SK-N-SH (cell line): ENCODE measurements at regions not wholly inside any gene's neighbourhood (a gene's known extent, or its start where the extent isn't known, plus 50 kb on each side); places are given as distances from the start of the nearest gene placed in this dataset.

Experiments
- CTCF ChIA-PET: fragments of 300-600, 350-600 bp; formaldehyde crosslinking; extraction: SDS; loops from one replicate; lab custom pipeline; 2021; lab: Yijun Ruan, JAX
- POLR2A ChIA-PET: fragments of 350-600 bp; sonication (Branson Sonifier 250); formaldehyde crosslinking; extraction: SDS; loops from one replicate; lab custom pipeline; 2020; ENCODE audit warnings: antibody characterized with exemption, inconsistent platforms; lab: Yijun Ruan, JAX
- DNase-seq: peaks from one replicate; pipeline ENCODE4 v3.0.0; 2012
- H2AFZ ChIP-seq: fragments of 200-600 bp; sonication (generic); 2 replicates; pipeline ENCODE4 v1.8.1; 2016; ENCODE audit warnings: antibody characterized with exemption, mild to moderate bottlenecking, low read depth
- H3F3A ChIP-seq: fragments of 200-600 bp; sonication (generic); replicated peaks from 2 replicates; pipeline ENCODE3; 2016; ENCODE audit warnings: antibody characterized with exemption, mild to moderate bottlenecking; ENCODE audit not compliant: insufficient read depth
- H3K27ac ChIP-seq, 2 experiments: fragments of 200-500 bp in 1 of 2; fragments of 200-600 bp in 1 of 2; sonication (Bioruptor generic) in 1 of 2; sonication (generic), shearing (Covaris generic) in 1 of 2; 2 replicates each; pipeline versions ENCODE4 v1.5.1 to v1.6.1; 2014 to 2016; ENCODE audit warnings: low read depth in 2 of 2, inconsistent platforms in 1 of 2, low read length in 1 of 2, mild to moderate bottlenecking in 1 of 2, mixed read lengths in 1 of 2
- H3K27me3 ChIP-seq: fragments of 200-600 bp; sonication (generic), shearing (Covaris generic); 2 replicates; pipeline ENCODE4 v1.6.1; 2016; ENCODE audit warnings: mixed run types; ENCODE audit not compliant: insufficient read depth
- H3K36me3 ChIP-seq, 2 experiments: fragments of 200-500 bp in 1 of 2; fragments of 200-600 bp in 1 of 2; sonication (Bioruptor generic) in 1 of 2; sonication (generic) in 1 of 2; replicated peaks in 1 of 2; 2 replicates each; pipeline versions ENCODE3 to v1.5.1; 2014 to 2016; ENCODE audit warnings: low read length in 1 of 2, mild to moderate bottlenecking in 1 of 2; ENCODE audit not compliant: insufficient read depth in 2 of 2, control insufficient read depth in 1 of 2
- H3K4me1 ChIP-seq, 2 experiments: fragments of 200-500 bp in 1 of 2; fragments of 200-600 bp in 1 of 2; sonication (Bioruptor generic) in 1 of 2; sonication (generic), shearing (Covaris generic) in 1 of 2; 2 replicates each; pipeline versions ENCODE4 v1.5.1 to v1.6.1; 2014 to 2016; ENCODE audit warnings: low read depth in 1 of 2, low read length in 1 of 2, mixed run types in 1 of 2; ENCODE audit not compliant: insufficient read depth in 2 of 2, control insufficient read depth in 1 of 2
- H3K4me2 ChIP-seq: fragments of 200-600 bp; sonication (generic), shearing (Covaris generic); 2 replicates; pipeline ENCODE4 v1.6.1; 2017; ENCODE audit warnings: mixed run types
- H3K4me3 ChIP-seq, 2 experiments: fragments of 200-500 bp in 1 of 2; fragments of 200-600 bp in 1 of 2; sonication (Bioruptor generic) in 1 of 2; sonication (generic), shearing (Covaris generic) in 1 of 2; 2 replicates each; pipeline versions ENCODE4 v1.5.1 to v1.8.1; 2014 to 2016; ENCODE audit warnings: low read depth in 2 of 2, inconsistent platforms in 1 of 2, low read length in 1 of 2, mild to moderate bottlenecking in 1 of 2, mixed read lengths in 1 of 2, moderate library complexity in 1 of 2
- H3K79me2 ChIP-seq: fragments of 200-600 bp; sonication (generic); 2 replicates; pipeline ENCODE4 v1.8.1; 2017; ENCODE audit warnings: mild to moderate bottlenecking; ENCODE audit not compliant: insufficient read depth
- H3K9ac ChIP-seq: fragments of 200-600 bp; sonication (generic); 2 replicates; pipeline ENCODE4 v1.6.1; 2017; ENCODE audit warnings: mixed run types
- H3K9me2 ChIP-seq: fragments of 200-600 bp; sonication (generic); 2 replicates; pipeline ENCODE4 v1.6.1; 2017; ENCODE audit warnings: mixed run types
- H3K9me3 ChIP-seq: fragments of 200-600 bp; sonication (generic); 2 replicates; pipeline ENCODE4 v1.6.1; 2017; ENCODE audit warnings: mixed run types, mild to moderate bottlenecking, moderate library complexity
- H4K20me1 ChIP-seq: fragments of 200-600 bp; sonication (generic); 2 replicates; pipeline ENCODE4 v1.6.1; 2017; ENCODE audit warnings: mild to moderate bottlenecking, mixed run types; ENCODE audit not compliant: insufficient read depth
- CHD2 ChIP-seq: fragments of 150-350 bp; IDR thresholded peaks from 2 replicates; pipeline ENCODE4 v1.6.1; 2018; ENCODE audit warnings: low read length; ENCODE audit not compliant: partially characterized antibody
- ELF1 ChIP-seq: IDR thresholded peaks from 2 replicates; pipeline ENCODE4 v1.4.0; 2012
- EP300 ChIP-seq, 2 experiments: IDR thresholded peaks; 2 replicates each; pipeline versions ENCODE4 v1.4.0 to v1.6.1; 2012; ENCODE audit warnings: borderline replicate concordance in 1 of 2, low read depth in 1 of 2, low read length in 1 of 2
- EZH2phosphoT487 ChIP-seq: fragments of 200-600 bp; sonication (generic); IDR thresholded peaks from 2 replicates; pipeline ENCODE4 v1.6.1; 2017; ENCODE audit warnings: low read depth, mixed run types, mild to moderate bottlenecking, antibody characterized with exemption, moderate library complexity, borderline replicate concordance
- FOSL2 ChIP-seq: IDR thresholded peaks from 2 replicates; pipeline ENCODE4 v1.4.0; 2012; ENCODE audit warnings: low read depth, mild to moderate bottlenecking, moderate library complexity, borderline replicate concordance
- FOXJ3 ChIP-seq: sonication (generic); formaldehyde crosslinking; IDR thresholded peaks from 2 replicates; pipeline ENCODE4 v1.5.1; 2020; ENCODE audit warnings: mild to moderate bottlenecking, missing genetic modification reagents
- GATA2 ChIP-seq: sonication (generic); formaldehyde crosslinking; IDR thresholded peaks from 2 replicates; pipeline ENCODE4 v1.5.0; 2020; ENCODE audit warnings: mild to moderate bottlenecking, missing genetic modification reagents
- NFIC ChIP-seq: IDR thresholded peaks from 2 replicates; pipeline ENCODE4 v1.4.0; 2012; ENCODE audit warnings: borderline replicate concordance
- NRF1 ChIP-seq: IDR thresholded peaks from 2 replicates; pipeline ENCODE4 v1.6.1; 2012; ENCODE audit warnings: low read depth, mild to moderate bottlenecking, low read length
- POLR2AphosphoS5 ChIP-seq: IDR thresholded peaks from 2 replicates; pipeline ENCODE4 v1.6.1; 2012; ENCODE audit warnings: low read depth, low read length
- RCOR1 ChIP-seq: fragments of 150-350 bp; IDR thresholded peaks from 2 replicates; pipeline ENCODE4 v1.6.1; 2017; ENCODE audit warnings: antibody characterized with exemption, low read length
- RFX5 ChIP-seq: IDR thresholded peaks from 2 replicates; pipeline ENCODE4 v1.6.1; 2012; ENCODE audit warnings: mild to moderate bottlenecking, improper control_type of control experiment, low read length
- SIN3A ChIP-seq: IDR thresholded peaks from 2 replicates; pipeline ENCODE4 v1.6.1; 2012; ENCODE audit warnings: low read depth, mild to moderate bottlenecking, low read length, moderate library complexity, borderline replicate concordance
- TAF1 ChIP-seq: IDR thresholded peaks from 2 replicates; pipeline ENCODE4 v1.6.1; 2012; ENCODE audit warnings: low read depth, mild to moderate bottlenecking, low read length, moderate library complexity, borderline replicate concordance
- TEAD4 ChIP-seq: IDR thresholded peaks from 2 replicates; pipeline ENCODE4 v1.4.0; 2012; ENCODE audit warnings: mild to moderate bottlenecking, borderline replicate concordance; ENCODE audit not compliant: insufficient read depth
- WGBS: methylation state at CpG from one replicate; pipeline ENCODE4 v1.1.6; 2017; ENCODE audit warnings: low lambda C conversion rate; 5-methylcytosine and 5-hydroxymethylcytosine counted together
- TF ChIP-seq, protein P1 (sequence below): IDR thresholded peaks from 2 replicates; pipeline ENCODE4 v1.4.0; 2012; ENCODE audit warnings: low read depth, borderline replicate concordance
- TF ChIP-seq, protein P2 (sequence below): fragments of 200-600 bp; sonication (generic); IDR thresholded peaks from 2 replicates; pipeline ENCODE4 v1.6.1; 2017; ENCODE audit warnings: antibody characterized with exemption, mild to moderate bottlenecking, moderate library complexity
- TF ChIP-seq, protein P3 (sequence below): fragments of 150-350 bp; IDR thresholded peaks from 2 replicates; pipeline ENCODE4 v1.6.1; 2017; ENCODE audit warnings: antibody characterized with exemption, low read length, low read depth, borderline replicate concordance

DNA sequence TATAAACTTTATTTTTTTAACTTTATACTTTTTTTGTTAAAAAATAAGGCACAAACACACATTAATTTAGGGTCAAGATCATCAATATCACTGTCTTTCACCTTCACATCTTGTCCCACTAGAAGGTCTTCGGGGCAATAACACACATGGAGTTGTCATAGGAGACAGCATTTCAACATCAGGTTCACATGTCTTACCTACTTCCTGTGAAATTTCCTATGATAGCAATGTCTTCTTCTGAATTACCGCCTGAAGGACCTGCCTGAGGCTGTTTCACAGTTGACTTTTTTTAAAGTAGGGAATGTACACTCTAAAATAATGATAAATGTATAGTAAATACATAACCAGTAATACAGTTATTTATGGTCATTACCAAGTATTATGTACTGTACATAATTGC, 559.4 kb downstream of the PLPP3 start:
- ChIA-PET POLR2A (no interaction called here), CTCF (no interaction called here)
- Histone ChIP-seq H3F3A (no peaks in the 10 kb centered on the region), H3K36me3 (no peaks in the 10 kb centered on the region), H2AFZ (no peak overlapping the region), H3K27ac (no peak overlapping the region), H3K4me3 (no peak overlapping the region), H3K9ac (no peak overlapping the region), H3K9me2 (no peaks in the 10 kb centered on the region), H3K4me2 (no peak overlapping the region), H3K79me2 (no peaks in the 10 kb centered on the region), H3K9me3 (no peaks in the 10 kb centered on the region), H3K27me3 (no peaks in the 10 kb centered on the region), H4K20me1 (no peaks in the 10 kb centered on the region), H3K4me1 (no peaks in the 10 kb centered on the region)
- 70% methylated on average over 2 of the region's 2 CpGs for WGBS
- TF ChIP-seq POLR2AphosphoS5: no peak
- no peak for TF ChIP-seq TEAD4
- no peak for TF ChIP-seq SIN3A
- TF ChIP-seq TAF1: no peak
- no peak for TF ChIP-seq FOXJ3
- TF ChIP-seq, protein P1, sequence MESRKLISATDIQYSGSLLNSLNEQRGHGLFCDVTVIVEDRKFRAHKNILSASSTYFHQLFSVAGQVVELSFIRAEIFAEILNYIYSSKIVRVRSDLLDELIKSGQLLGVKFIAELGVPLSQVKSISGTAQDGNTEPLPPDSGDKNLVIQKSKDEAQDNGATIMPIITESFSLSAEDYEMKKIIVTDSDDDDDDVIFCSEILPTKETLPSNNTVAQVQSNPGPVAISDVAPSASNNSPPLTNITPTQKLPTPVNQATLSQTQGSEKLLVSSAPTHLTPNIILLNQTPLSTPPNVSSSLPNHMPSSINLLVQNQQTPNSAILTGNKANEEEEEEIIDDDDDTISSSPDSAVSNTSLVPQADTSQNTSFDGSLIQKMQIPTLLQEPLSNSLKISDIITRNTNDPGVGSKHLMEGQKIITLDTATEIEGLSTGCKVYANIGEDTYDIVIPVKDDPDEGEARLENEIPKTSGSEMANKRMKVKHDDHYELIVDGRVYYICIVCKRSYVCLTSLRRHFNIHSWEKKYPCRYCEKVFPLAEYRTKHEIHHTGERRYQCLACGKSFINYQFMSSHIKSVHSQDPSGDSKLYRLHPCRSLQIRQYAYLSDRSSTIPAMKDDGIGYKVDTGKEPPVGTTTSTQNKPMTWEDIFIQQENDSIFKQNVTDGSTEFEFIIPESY: no peak
- TF ChIP-seq EP300 (IDR thresholded peaks at IDR 0.05; ENCODE audit: borderline replicate concordance in 1 of 2, low read depth in 1 of 2, low read length in 1 of 2): no peak
- no peak for TF ChIP-seq ELF1
- no peak for TF ChIP-seq EZH2phosphoT487
- no peak for TF ChIP-seq NRF1
- TF ChIP-seq RFX5: no peak
- TF ChIP-seq FOSL2: no peak
- no peak for TF ChIP-seq GATA2 (CRISPR knock-in tag)
- no peak for TF ChIP-seq RCOR1
- TF ChIP-seq, protein P2, sequence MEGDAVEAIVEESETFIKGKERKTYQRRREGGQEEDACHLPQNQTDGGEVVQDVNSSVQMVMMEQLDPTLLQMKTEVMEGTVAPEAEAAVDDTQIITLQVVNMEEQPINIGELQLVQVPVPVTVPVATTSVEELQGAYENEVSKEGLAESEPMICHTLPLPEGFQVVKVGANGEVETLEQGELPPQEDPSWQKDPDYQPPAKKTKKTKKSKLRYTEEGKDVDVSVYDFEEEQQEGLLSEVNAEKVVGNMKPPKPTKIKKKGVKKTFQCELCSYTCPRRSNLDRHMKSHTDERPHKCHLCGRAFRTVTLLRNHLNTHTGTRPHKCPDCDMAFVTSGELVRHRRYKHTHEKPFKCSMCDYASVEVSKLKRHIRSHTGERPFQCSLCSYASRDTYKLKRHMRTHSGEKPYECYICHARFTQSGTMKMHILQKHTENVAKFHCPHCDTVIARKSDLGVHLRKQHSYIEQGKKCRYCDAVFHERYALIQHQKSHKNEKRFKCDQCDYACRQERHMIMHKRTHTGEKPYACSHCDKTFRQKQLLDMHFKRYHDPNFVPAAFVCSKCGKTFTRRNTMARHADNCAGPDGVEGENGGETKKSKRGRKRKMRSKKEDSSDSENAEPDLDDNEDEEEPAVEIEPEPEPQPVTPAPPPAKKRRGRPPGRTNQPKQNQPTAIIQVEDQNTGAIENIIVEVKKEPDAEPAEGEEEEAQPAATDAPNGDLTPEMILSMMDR: no peak
- TF ChIP-seq NFIC: no peak
- no peak for DNase-seq

DNA sequence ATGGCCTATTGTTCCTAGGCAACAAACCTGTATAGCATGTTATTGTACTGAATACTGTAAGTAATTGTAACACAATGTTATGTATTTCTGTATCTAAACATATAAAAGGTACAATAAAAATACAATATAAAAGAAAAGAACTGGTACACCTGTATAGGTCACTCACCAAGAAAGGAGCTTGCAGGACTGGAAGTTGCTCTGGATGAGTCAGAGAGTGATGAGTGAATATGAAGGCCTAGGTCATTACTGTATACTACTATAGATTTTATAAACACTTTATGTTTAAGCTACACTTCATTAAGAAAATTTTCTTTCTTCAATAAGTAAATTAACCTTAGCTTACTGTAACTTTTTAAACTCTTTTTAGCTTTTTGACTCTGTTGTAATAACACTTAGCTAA, 559.9 kb downstream of the PLPP3 start:
- no peak overlapping the region for H2AFZ ChIP-seq
- no peaks in the 10 kb centered on the region for H3K27me3 ChIP-seq
- ChIA-PET POLR2A (no interaction called here), CTCF (no interaction called here)
- H3K4me1 ChIP-seq: no peaks in the 10 kb centered on the region
- H3K9me3 ChIP-seq: no peaks in the 10 kb centered on the region
- no peak overlapping the region for H3K4me2 ChIP-seq
- H3K79me2 ChIP-seq: no peaks in the 10 kb centered on the region
- no peaks in the 10 kb centered on the region for H3K36me3 ChIP-seq
- H3K9me2 ChIP-seq: no peaks in the 10 kb centered on the region
- DNase-seq: no peak
- H3K4me3 ChIP-seq: no peak overlapping the region
- H3F3A ChIP-seq: no peaks in the 10 kb centered on the region
- H3K27ac ChIP-seq: no peak overlapping the region
- H4K20me1 ChIP-seq: no peaks in the 10 kb centered on the region
- H3K9ac ChIP-seq: no peak overlapping the region
- TF ChIP-seq FOXJ3 (no peak), TEAD4 (no peak), CHD2 (no peak), EP300 (IDR thresholded peaks at IDR 0.05; ENCODE audit: borderline replicate concordance in 1 of 2, low read depth in 1 of 2, low read length in 1 of 2) (no peak), EZH2phosphoT487 (no peak)
- TF ChIP-seq, protein P3, sequence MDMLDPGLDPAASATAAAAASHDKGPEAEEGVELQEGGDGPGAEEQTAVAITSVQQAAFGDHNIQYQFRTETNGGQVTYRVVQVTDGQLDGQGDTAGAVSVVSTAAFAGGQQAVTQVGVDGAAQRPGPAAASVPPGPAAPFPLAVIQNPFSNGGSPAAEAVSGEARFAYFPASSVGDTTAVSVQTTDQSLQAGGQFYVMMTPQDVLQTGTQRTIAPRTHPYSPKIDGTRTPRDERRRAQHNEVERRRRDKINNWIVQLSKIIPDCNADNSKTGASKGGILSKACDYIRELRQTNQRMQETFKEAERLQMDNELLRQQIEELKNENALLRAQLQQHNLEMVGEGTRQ: no peak
